Fibroblast of the aortic adventitia (primary cell): ENCODE measurements at regions not wholly inside any gene's neighbourhood (a gene's known extent, or its start where the extent isn't known, plus 50 kb on each side); places are given as distances from the start of the nearest gene placed in this dataset.
A peak's percentile ranks its signal among the peaks of the same experiment; 100 is the strongest.

Source experiments
- DNase-seq: peaks from one replicate; pipeline ENCODE4 v3.0.0-alpha.2; 2010; ENCODE audit warnings: low read depth
- H3K4me3 ChIP-seq: 2 replicates; pipeline ENCODE4 v1.5.1; 2011; ENCODE audit warnings: low read depth, mild to moderate bottlenecking, control low read depth, low read length, moderate library complexity
- TF ChIP-seq, protein P1 (sequence below): IDR thresholded peaks from 2 replicates; pipeline ENCODE4 v1.5.1; 2011; ENCODE audit warnings: mild to moderate bottlenecking, low read length, control low read depth, inconsistent platforms; ENCODE audit not compliant: insufficient read depth

- TF ChIP-seq, protein P1, sequence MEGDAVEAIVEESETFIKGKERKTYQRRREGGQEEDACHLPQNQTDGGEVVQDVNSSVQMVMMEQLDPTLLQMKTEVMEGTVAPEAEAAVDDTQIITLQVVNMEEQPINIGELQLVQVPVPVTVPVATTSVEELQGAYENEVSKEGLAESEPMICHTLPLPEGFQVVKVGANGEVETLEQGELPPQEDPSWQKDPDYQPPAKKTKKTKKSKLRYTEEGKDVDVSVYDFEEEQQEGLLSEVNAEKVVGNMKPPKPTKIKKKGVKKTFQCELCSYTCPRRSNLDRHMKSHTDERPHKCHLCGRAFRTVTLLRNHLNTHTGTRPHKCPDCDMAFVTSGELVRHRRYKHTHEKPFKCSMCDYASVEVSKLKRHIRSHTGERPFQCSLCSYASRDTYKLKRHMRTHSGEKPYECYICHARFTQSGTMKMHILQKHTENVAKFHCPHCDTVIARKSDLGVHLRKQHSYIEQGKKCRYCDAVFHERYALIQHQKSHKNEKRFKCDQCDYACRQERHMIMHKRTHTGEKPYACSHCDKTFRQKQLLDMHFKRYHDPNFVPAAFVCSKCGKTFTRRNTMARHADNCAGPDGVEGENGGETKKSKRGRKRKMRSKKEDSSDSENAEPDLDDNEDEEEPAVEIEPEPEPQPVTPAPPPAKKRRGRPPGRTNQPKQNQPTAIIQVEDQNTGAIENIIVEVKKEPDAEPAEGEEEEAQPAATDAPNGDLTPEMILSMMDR = no peak
- no peak overlapping the region for H3K4me3 ChIP-seq
- no peak for DNase-seq
Measured at GRCh38 chr12:67424784-67425183, 155.6 kb downstream of the CAND1 start.

DNA sequence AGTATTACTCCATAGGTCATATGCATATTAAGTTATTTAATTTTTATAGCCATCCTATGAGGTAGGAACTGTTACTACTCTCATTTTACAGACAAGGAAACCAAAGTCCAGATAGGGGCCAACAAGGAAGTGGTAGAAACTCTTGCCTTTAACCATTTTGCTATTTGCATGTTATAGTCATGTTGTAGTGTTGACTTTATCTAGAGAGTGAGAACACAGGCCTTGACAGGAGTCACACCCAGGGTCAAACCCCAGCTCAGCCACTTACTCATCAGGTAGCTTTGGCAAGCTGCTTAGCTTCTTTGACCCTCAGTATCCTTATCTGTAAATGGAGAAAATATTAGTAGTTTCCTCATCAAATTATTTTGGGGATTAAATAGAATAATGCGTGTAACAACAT lies 156.2 kb downstream of the CAND1 start:
- TF ChIP-seq, protein P1 = no peak
- no peak overlapping the region for H3K4me3 ChIP-seq
- no peak for DNase-seq

DNA sequence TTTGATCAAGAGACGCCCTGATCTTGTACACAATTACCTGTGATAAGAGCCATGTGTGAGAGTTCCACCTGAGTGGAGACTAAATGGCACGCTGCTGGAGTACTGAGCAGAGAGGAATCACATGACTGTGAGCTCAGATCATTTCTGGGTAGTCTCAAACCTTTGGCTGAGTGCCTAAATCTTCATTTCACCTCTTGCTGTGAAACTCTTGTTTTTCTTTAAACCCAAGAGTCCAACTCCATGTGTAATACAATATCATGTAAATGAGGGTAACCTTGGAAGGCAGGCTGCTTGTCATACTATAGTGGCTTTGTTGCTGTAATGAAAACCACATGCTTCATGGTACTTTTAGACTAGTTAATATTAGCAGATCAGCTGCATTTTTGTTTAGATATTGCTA lies 156.9 kb downstream of the CAND1 start:
- peak; percentile 92 for DNase-seq
- TF ChIP-seq, protein P1 = no peak

GRCh38 chr12:67427336-67427735 lies 158.2 kb downstream of the CAND1 start:
- H3K4me3 ChIP-seq = no peak overlapping the region
- TF ChIP-seq, protein P1 = no peak
- no peak for DNase-seq

More for the DNA sequence above, 156.9 kb downstream of the CAND1 start:
- no peak overlapping the region for H3K4me3 ChIP-seq

- no peak overlapping the region for H3K4me3 ChIP-seq
- no peak for DNase-seq
- TF ChIP-seq, protein P1 = no peak
Measured at GRCh38 chr12:67428431-67428830, 159.3 kb downstream of the CAND1 start.

GRCh38 chr12:67430708-67431335 lies 161.7 kb downstream of the CAND1 start:
- DNase-seq = peak; percentile 88
- H3K4me3 ChIP-seq = no peak overlapping the region
- TF ChIP-seq, protein P1 = peak; percentile 28
